ENCODE measurements at regions not wholly inside any gene's neighbourhood (a gene's known extent, or its start where the extent isn't known, plus 50 kb on each side); places are given as distances from the start of the nearest gene placed in this dataset.

DNA sequence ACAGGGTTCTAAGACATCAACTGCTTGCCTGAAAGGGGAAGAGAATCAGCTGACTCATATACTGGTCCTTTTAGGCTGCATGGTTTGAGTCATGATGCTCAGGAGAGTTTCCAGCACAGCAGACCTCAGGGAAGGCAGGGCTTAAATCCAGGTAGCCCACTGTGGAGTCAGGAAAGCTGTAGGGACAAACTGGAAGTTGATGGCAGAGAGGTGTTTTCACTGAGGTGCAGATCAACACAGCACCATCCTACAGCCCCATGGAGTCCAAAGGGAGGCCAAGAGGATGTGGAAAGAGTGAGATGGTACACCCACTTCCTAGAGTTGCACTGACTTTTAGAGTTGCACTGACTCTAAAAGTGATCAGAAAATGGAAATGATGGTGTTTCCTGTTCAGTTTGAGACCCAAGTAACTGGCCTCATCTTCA is 252.4 kb upstream of the DUSP10 start:
- no peak overlapping the region for H3K18ac ChIP-seq (ENCODE audit: extremely low read depth, low read length)
- no peak overlapping the region for H2AFZ ChIP-seq (ENCODE audit: low read length)
- H2BK20ac ChIP-seq (ENCODE audit: low read length): no peak overlapping the region
- no peak overlapping the region for H3K4me2 ChIP-seq (ENCODE audit: insufficient read depth in 1 of 2, low read depth in 2 of 2, low read length in 2 of 2)
- H2BK12ac ChIP-seq (ENCODE audit: low read depth, low read length): no peak overlapping the region
- no peak overlapping the region for H2BK120ac ChIP-seq (replicated peaks; ENCODE audit: low read depth, low read length)
- no peak overlapping the region for H3K4me3 ChIP-seq (ENCODE audit: extremely low read depth in 1 of 4, insufficient read depth in 2 of 4, low read depth in 3 of 4, low read length in 4 of 4)
- no peak overlapping the region for H4K5ac ChIP-seq (ENCODE audit: insufficient read length, low read depth, low read length)
- no peak overlapping the region for H3K27ac ChIP-seq (ENCODE audit: low read depth, low read length)
- no peaks in the 10 kb centered on the region for H3K79me2 ChIP-seq (ENCODE audit: control insufficient read depth in 1 of 2, insufficient read depth in 2 of 2, low read length in 2 of 2)
- H3K4me1 ChIP-seq (replicated peaks in 1 of 4; ENCODE audit: control insufficient read depth in 3 of 4, insufficient read depth in 4 of 4, low read length in 3 of 4): no peaks in the 10 kb centered on the region; a peak in 1 of 7 replicates
- FAIRE-seq: no peak
- H2BK15ac ChIP-seq (ENCODE audit: low read length): no peak overlapping the region
- H3K79me1 ChIP-seq (ENCODE audit: low read depth, low read length): no peaks in the 10 kb centered on the region
- H2AK5ac ChIP-seq (ENCODE audit: low read depth, low read length): no peak overlapping the region
- H3K23me2 ChIP-seq (ENCODE audit: low read depth, low read length): no peaks in the 10 kb centered on the region
- H3K27me3 ChIP-seq (replicated peaks in 1 of 4; ENCODE audit: control insufficient read depth in 3 of 4, extremely low read depth in 1 of 4, insufficient read depth in 3 of 4, low read length in 3 of 4): no peaks in the 10 kb centered on the region
- H3K4ac ChIP-seq (replicated peaks; ENCODE audit: insufficient read length, low read depth, low read length): no peak overlapping the region
- no peak overlapping the region for H4K91ac ChIP-seq (replicated peaks; ENCODE audit: insufficient read length, low read length)
- no peak overlapping the region for H3K23ac ChIP-seq (ENCODE audit: insufficient read length)
- H3K9ac ChIP-seq (replicated peaks in 1 of 4; ENCODE audit: extremely low read depth in 1 of 4, low read depth in 3 of 4, low read length in 3 of 4): no peak overlapping the region
- POLR2A ChIA-PET (ENCODE audit: partially characterized antibody): no interaction called here
- no peak overlapping the region for H3K14ac ChIP-seq (ENCODE audit: insufficient read length)
- no peak overlapping the region for H4K8ac ChIP-seq (ENCODE audit: extremely low read depth, insufficient read depth, low read length)
- H3K56ac ChIP-seq (replicated peaks; ENCODE audit: insufficient read length, low read depth, low read length): no peak overlapping the region
- H3K9me3 ChIP-seq (ENCODE audit: insufficient read depth in 2 of 2, low read depth in 1 of 2, low read length in 1 of 2): no peaks in the 10 kb centered on the region
- H2BK5ac ChIP-seq (ENCODE audit: low read depth, low read length): no peak overlapping the region
- CTCF ChIA-PET (ENCODE audit: partially characterized antibody): interaction anchor here (0.7 to 2.8 kb wide), 5 partner anchors 10 to 793 kb away, joined by 3 to 8 read pairs (median 4); no protein-coding TSS in a partner anchor
- no peak for TF ChIP-seq FOSL1 (IDR thresholded peaks at IDR 0.05; ENCODE audit: insufficient read depth, low read depth, low read length)
- TF ChIP-seq SRF (IDR thresholded peaks at IDR 0.05; ENCODE audit: low read depth, low read length): no peak
- TF ChIP-seq NRF1 (IDR thresholded peaks at IDR 0.05; ENCODE audit: low read depth, low read length): no peak
- TF ChIP-seq SAP30 (IDR thresholded peaks at IDR 0.05; ENCODE audit: insufficient read depth, insufficient replicate concordance, low read length): no peak
- TF ChIP-seq RBBP5 (IDR thresholded peaks at IDR 0.05; ENCODE audit: borderline replicate concordance, low read depth, low read length): no peak
- TF ChIP-seq EP300 (IDR thresholded peaks at IDR 0.05; ENCODE audit: borderline replicate concordance in 1 of 2, low read depth in 2 of 2, low read length in 2 of 2): no peak
- DNase-seq (ENCODE audit: low read depth in 1 of 2, low spot score in 2 of 2): no peak
- no peaks in the 10 kb centered on the region for H3K36me3 ChIP-seq (ENCODE audit: control insufficient read depth in 2 of 4, insufficient read depth in 4 of 4, low read length in 3 of 4)
- H4K20me1 ChIP-seq (replicated peaks in 1 of 2; ENCODE audit: control insufficient read depth in 1 of 2, insufficient read depth in 2 of 2, low read length in 2 of 2): no peaks in the 10 kb centered on the region

Data from H1 (cell line).